SK-N-SH treated with all-trans-retinoic acid at 6 μM for 48 hours (cell line): ENCODE measurements at regions not wholly inside any gene's neighbourhood (a gene's known extent, or its start where the extent isn't known, plus 50 kb on each side); places are given as distances from the start of the nearest gene placed in this dataset.

Experiments used
- ATAC-seq: fragments of 200-7000 bp; cut with Tn5 transposase; 3 replicates; pipeline ENCODE4 v1.9.1; 2020; ENCODE audit warnings: mild to moderate bottlenecking, moderate library complexity
- ARNTL ChIP-seq: fragments of 450-650 bp; formaldehyde crosslinking; IDR thresholded peaks from 2 replicates; pipeline ENCODE4 v1.5.0; 2020; ENCODE audit warnings: low read depth, mild to moderate bottlenecking, moderate library complexity, borderline replicate concordance
- BACH2 ChIP-seq: fragments of 250-450 bp; sonication (Bioruptor Pico); IDR thresholded peaks from 2 replicates; pipeline ENCODE4 v1.9.0; 2021; ENCODE audit warnings: mild to moderate bottlenecking, borderline replicate concordance
- CSDC2 ChIP-seq: fragments of 250-450 bp; sonication (Bioruptor Pico); IDR thresholded peaks from 2 replicates; pipeline ENCODE4 v1.5.0; 2020; ENCODE audit warnings: mild to moderate bottlenecking, moderate library complexity
- GLIS3 ChIP-seq: fragments of 250-450 bp; sonication (Bioruptor Pico); IDR thresholded peaks from 2 replicates; pipeline ENCODE4 v1.5.0; 2020; ENCODE audit warnings: mild to moderate bottlenecking, moderate library complexity
- ISL1 ChIP-seq: fragments of 250-450 bp; sonication (Bioruptor Pico); IDR thresholded peaks from 2 replicates; pipeline ENCODE4 v2.1.2; 2022; ENCODE audit warnings: mild to moderate bottlenecking, moderate library complexity
- OSR1 ChIP-seq: fragments of 250-450 bp; sonication (Bioruptor Pico); IDR thresholded peaks from 2 replicates; pipeline ENCODE4 v1.8.0; 2022; ENCODE audit warnings: moderate library complexity, mild to moderate bottlenecking, inconsistent platforms
- PPARA ChIP-seq: fragments of 250-450 bp; sonication (Bioruptor Pico); IDR thresholded peaks from 2 replicates; pipeline ENCODE4 v1.5.0; 2020; ENCODE audit warnings: mild to moderate bottlenecking, borderline replicate concordance
- RARB ChIP-seq: fragments of 250-450 bp; sonication (Bioruptor Pico); IDR thresholded peaks from 2 replicates; pipeline ENCODE4 v1.8.0; 2021; ENCODE audit warnings: mild to moderate bottlenecking, moderate library complexity
- SNAI2 ChIP-seq: fragments of 250-450 bp; sonication (Bioruptor Pico); IDR thresholded peaks from 2 replicates; pipeline ENCODE4 v1.5.0; 2020; ENCODE audit warnings: mild to moderate bottlenecking, moderate library complexity
- TCF4 ChIP-seq: fragments of 250-450 bp; sonication (Bioruptor Pico); IDR thresholded peaks from 2 replicates; pipeline ENCODE4 v1.8.0; 2021; ENCODE audit warnings: mild to moderate bottlenecking, moderate library complexity, borderline replicate concordance
- TOX ChIP-seq: fragments of 250-450 bp; sonication (Bioruptor Pico); IDR thresholded peaks from 2 replicates; pipeline ENCODE4 v1.8.0; 2021; ENCODE audit warnings: mild to moderate bottlenecking, moderate library complexity, borderline replicate concordance
- ZC3H10 ChIP-seq: fragments of 250-450 bp; sonication (Bioruptor Pico); IDR thresholded peaks from 2 replicates; pipeline ENCODE4 v1.5.1; 2021; ENCODE audit warnings: mild to moderate bottlenecking, moderate library complexity
- ZFP3 ChIP-seq: fragments of 250-450 bp; sonication (Bioruptor Pico); IDR thresholded peaks from 2 replicates; pipeline ENCODE4 v1.5.0; 2020; ENCODE audit warnings: mild to moderate bottlenecking, moderate library complexity
- ZFP30 ChIP-seq: fragments of 450-650 bp; formaldehyde crosslinking; IDR thresholded peaks from 2 replicates; pipeline ENCODE4 v1.5.0; 2022; ENCODE audit warnings: mild to moderate bottlenecking, moderate library complexity
- ZNF565 ChIP-seq: fragments of 450-650 bp; formaldehyde crosslinking; conservative IDR thresholded peaks from 2 replicates; pipeline ENCODE4 v1.5.0; 2020; ENCODE audit warnings: low read depth, mild to moderate bottlenecking, moderate library complexity
- ZNF8 ChIP-seq: fragments of 450-650 bp; formaldehyde crosslinking; IDR thresholded peaks from 2 replicates; pipeline ENCODE4 v1.5.0; 2020; ENCODE audit warnings: mild to moderate bottlenecking, moderate library complexity
- TF ChIP-seq, protein P1 (sequence below): fragments of 250-450 bp; sonication (Bioruptor Pico); IDR thresholded peaks from 2 replicates; pipeline ENCODE4 v1.5.1; 2020; ENCODE audit warnings: low read depth, mild to moderate bottlenecking, moderate library complexity
- TF ChIP-seq, protein P2 (sequence below): fragments of 250-450 bp; sonication (Bioruptor Pico); IDR thresholded peaks from 2 replicates; pipeline ENCODE4 v1.5.0; 2020; ENCODE audit warnings: mild to moderate bottlenecking, moderate library complexity
- TF ChIP-seq, protein P3 (sequence below): fragments of 250-450 bp; sonication (Bioruptor Pico); IDR thresholded peaks from 2 replicates; pipeline ENCODE4 v1.8.0; 2020; ENCODE audit warnings: mild to moderate bottlenecking, moderate library complexity, borderline replicate concordance
- TF ChIP-seq, protein P4 (sequence below): fragments of 250-450 bp; sonication (Bioruptor Pico); IDR thresholded peaks from 2 replicates; pipeline ENCODE4 v1.5.1; 2021; ENCODE audit warnings: mild to moderate bottlenecking, moderate library complexity
- TF ChIP-seq, protein P5 (sequence below): fragments of 250-450 bp; sonication (Bioruptor Pico); IDR thresholded peaks from 2 replicates; pipeline ENCODE4 v1.8.0; 2021; ENCODE audit warnings: low read depth, mild to moderate bottlenecking, moderate library complexity, borderline replicate concordance

DNA sequence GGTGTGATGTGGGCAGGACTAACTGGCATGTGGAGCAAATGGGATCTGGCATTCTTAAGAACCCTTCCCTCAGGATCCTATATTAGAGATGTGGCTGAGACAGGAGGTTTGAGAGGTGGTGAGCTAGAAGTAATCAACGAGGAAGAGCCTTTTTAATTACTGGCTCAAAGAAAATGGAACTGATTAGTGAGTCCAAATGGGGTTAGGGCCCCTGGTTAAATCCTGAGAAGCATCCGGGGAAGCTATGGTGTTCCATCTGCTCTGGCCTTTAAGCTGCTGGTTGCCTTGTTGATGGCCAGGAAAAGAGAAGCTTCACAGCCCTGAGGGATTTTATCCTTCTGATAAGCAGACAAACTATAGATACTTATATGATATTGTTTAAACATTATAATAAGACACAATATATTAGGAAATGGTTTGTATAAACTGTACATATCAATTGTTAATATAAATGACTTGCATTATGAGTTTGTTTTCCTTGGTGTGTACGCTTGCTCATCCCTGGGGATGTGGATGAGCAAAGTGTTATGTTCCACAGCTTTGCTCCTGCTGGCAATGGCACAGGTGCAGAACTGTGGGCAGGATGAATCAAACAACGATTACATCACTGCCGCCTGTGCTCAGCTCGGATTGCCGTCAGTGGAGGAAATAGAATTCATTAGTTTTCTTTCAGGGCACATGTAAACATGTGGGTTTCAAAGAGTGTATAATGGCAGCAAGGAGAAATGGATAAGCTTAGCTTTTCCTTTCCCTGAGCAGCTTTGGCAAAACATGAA, 328.6 kb upstream of the ARX start:
- TF ChIP-seq ZFP3 = no peak
- TF ChIP-seq, protein P1, sequence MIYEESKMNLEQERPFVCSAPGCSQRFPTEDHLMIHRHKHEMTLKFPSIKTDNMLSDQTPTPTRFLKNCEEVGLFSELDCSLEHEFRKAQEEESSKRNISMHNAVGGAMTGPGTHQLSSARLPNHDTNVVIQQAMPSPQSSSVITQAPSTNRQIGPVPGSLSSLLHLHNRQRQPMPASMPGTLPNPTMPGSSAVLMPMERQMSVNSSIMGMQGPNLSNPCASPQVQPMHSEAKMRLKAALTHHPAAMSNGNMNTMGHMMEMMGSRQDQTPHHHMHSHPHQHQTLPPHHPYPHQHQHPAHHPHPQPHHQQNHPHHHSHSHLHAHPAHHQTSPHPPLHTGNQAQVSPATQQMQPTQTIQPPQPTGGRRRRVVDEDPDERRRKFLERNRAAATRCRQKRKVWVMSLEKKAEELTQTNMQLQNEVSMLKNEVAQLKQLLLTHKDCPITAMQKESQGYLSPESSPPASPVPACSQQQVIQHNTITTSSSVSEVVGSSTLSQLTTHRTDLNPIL (CRISPR knock-in tag) = no peak
- no peak for TF ChIP-seq RARB (CRISPR knock-in tag)
- ATAC-seq = no peak

DNA sequence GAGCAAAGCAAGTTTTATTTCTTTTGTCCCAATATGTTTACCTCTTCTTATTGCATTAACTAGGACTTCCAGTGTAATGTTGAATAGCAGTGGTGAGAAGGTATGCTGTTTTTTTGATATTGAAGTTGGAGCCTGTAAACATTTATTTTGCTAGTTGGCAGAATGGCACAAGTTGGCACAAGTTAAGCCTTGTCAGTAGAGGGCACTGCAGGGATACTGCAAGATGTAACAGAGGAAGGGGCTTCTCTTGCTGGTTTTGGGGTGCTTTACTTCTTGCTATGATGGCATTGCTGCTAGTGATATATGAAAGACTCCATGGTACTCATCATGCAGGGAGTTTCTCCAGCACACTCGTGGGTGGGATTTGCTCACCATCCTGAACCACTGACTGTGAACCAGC, 327.3 kb upstream of the ARX start:
- no peak for ATAC-seq
- TF ChIP-seq TOX (CRISPR knock-in tag) = no peak
- TF ChIP-seq, all 23 proteins: peak for 0

DNA sequence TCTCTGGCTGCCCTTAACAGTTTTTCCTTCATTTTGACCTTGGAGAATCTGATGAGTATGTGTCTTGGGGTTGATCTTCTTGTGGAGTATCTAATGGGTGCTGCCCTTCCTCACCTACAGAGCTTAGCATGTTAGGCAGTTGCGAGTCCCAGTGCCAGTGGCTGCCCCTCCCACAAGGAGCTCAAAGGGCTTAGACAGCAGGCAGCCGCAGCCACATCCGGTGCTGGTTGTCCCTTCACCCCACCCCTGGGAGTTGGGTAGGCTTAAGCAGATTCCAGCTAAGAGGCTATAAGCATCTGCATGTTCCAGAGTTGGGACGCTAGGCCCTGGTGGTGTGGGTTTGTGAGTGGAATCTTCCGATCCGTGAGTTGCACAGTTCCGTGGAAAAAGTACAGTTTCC, 322.1 kb upstream of the ARX start:
- no peak for TF ChIP-seq OSR1 (CRISPR knock-in tag)
- TF ChIP-seq, protein P2, sequence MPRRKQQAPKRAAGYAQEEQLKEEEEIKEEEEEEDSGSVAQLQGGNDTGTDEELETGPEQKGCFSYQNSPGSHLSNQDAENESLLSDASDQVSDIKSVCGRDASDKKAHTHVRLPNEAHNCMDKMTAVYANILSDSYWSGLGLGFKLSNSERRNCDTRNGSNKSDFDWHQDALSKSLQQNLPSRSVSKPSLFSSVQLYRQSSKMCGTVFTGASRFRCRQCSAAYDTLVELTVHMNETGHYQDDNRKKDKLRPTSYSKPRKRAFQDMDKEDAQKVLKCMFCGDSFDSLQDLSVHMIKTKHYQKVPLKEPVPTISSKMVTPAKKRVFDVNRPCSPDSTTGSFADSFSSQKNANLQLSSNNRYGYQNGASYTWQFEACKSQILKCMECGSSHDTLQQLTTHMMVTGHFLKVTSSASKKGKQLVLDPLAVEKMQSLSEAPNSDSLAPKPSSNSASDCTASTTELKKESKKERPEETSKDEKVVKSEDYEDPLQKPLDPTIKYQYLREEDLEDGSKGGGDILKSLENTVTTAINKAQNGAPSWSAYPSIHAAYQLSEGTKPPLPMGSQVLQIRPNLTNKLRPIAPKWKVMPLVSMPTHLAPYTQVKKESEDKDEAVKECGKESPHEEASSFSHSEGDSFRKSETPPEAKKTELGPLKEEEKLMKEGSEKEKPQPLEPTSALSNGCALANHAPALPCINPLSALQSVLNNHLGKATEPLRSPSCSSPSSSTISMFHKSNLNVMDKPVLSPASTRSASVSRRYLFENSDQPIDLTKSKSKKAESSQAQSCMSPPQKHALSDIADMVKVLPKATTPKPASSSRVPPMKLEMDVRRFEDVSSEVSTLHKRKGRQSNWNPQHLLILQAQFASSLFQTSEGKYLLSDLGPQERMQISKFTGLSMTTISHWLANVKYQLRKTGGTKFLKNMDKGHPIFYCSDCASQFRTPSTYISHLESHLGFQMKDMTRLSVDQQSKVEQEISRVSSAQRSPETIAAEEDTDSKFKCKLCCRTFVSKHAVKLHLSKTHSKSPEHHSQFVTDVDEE (CRISPR knock-in tag) = no peak
- no peak for TF ChIP-seq ZC3H10 (CRISPR knock-in tag)
- TF ChIP-seq, protein P3, sequence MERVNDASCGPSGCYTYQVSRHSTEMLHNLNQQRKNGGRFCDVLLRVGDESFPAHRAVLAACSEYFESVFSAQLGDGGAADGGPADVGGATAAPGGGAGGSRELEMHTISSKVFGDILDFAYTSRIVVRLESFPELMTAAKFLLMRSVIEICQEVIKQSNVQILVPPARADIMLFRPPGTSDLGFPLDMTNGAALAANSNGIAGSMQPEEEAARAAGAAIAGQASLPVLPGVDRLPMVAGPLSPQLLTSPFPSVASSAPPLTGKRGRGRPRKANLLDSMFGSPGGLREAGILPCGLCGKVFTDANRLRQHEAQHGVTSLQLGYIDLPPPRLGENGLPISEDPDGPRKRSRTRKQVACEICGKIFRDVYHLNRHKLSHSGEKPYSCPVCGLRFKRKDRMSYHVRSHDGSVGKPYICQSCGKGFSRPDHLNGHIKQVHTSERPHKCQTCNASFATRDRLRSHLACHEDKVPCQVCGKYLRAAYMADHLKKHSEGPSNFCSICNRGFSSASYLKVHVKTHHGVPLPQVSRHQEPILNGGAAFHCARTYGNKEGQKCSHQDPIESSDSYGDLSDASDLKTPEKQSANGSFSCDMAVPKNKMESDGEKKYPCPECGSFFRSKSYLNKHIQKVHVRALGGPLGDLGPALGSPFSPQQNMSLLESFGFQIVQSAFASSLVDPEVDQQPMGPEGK (CRISPR knock-in tag) = no peak
- TF ChIP-seq GLIS3 (CRISPR knock-in tag) = no peak
- no peak for TF ChIP-seq TOX (CRISPR knock-in tag)
- no peak for TF ChIP-seq ZNF565 (CRISPR knock-in tag)
- TF ChIP-seq BACH2 (CRISPR knock-in tag) = no peak
- TF ChIP-seq, protein P1 (CRISPR knock-in tag) = no peak
- TF ChIP-seq ZNF8 (CRISPR knock-in tag) = no peak
- TF ChIP-seq TCF4 (CRISPR knock-in tag) = no peak
- no peak for TF ChIP-seq ZFP30 (CRISPR knock-in tag)
- TF ChIP-seq ISL1 (CRISPR knock-in tag) = no peak
- TF ChIP-seq ARNTL (CRISPR knock-in tag) = no peak
- no peak for TF ChIP-seq CSDC2 (CRISPR knock-in tag)
- TF ChIP-seq, protein P4, sequence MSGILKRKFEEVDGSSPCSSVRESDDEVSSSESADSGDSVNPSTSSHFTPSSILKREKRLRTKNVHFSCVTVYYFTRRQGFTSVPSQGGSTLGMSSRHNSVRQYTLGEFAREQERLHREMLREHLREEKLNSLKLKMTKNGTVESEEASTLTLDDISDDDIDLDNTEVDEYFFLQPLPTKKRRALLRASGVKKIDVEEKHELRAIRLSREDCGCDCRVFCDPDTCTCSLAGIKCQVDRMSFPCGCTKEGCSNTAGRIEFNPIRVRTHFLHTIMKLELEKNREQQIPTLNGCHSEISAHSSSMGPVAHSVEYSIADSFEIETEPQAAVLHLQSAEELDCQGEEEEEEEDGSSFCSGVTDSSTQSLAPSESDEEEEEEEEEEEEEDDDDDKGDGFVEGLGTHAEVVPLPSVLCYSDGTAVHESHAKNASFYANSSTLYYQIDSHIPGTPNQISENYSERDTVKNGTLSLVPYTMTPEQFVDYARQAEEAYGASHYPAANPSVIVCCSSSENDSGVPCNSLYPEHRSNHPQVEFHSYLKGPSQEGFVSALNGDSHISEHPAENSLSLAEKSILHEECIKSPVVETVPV = no peak
- TF ChIP-seq PPARA (CRISPR knock-in tag) = no peak
- TF ChIP-seq SNAI2 = no peak
- TF ChIP-seq, protein P5, sequence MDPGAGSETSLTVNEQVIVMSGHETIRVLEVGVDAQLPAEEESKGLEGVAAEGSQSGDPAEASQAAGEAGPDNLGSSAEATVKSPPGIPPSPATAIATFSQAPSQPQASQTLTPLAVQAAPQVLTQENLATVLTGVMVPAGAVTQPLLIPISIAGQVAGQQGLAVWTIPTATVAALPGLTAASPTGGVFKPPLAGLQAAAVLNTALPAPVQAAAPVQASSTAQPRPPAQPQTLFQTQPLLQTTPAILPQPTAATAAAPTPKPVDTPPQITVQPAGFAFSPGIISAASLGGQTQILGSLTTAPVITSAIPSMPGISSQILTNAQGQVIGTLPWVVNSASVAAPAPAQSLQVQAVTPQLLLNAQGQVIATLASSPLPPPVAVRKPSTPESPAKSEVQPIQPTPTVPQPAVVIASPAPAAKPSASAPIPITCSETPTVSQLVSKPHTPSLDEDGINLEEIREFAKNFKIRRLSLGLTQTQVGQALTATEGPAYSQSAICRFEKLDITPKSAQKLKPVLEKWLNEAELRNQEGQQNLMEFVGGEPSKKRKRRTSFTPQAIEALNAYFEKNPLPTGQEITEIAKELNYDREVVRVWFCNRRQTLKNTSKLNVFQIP = no peak

More for the DNA sequence above, 322.1 kb upstream of the ARX start:
- no peak for ATAC-seq
